ENCODE measurements at regions not wholly inside any gene's neighbourhood (a gene's known extent, or its start where the extent isn't known, plus 50 kb on each side); places are given as distances from the start of the nearest gene placed in this dataset.

DNA sequence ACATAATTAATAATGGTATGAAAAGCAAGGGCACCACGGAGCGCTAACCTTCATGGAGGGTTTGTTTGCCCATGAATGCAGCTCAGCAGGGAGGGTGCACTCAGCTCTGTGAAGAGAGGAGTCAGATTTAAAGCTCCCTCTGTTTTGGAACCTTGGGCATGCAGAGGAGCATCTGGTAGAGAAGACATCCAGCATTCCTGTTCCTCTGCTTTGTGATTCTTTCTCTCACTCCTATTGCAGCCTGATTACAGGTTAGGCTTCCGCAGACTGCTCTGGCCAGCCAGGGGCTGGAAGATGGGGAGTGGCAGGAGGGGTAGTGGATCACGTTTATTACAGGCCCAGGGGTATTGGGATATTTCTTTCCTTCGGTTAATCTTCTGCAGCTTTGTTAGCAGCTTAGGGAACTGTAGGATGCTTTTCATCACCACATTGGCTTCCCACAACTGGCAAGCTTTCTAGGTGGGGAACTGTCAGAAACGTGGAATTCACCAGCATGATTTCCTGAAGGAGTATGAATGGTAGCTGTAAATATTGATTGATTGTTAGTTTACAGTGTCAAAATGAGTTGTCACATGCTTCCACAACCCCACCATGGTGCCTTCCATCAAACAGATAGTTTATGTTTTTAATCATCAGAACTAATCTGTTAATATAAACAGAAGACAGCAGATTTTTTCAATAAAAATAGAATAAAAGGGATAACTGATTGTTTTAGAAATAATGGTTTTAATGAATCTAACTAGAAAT lies 201.1 kb downstream of the VAPA start:
- TF ChIP-seq, protein P1, sequence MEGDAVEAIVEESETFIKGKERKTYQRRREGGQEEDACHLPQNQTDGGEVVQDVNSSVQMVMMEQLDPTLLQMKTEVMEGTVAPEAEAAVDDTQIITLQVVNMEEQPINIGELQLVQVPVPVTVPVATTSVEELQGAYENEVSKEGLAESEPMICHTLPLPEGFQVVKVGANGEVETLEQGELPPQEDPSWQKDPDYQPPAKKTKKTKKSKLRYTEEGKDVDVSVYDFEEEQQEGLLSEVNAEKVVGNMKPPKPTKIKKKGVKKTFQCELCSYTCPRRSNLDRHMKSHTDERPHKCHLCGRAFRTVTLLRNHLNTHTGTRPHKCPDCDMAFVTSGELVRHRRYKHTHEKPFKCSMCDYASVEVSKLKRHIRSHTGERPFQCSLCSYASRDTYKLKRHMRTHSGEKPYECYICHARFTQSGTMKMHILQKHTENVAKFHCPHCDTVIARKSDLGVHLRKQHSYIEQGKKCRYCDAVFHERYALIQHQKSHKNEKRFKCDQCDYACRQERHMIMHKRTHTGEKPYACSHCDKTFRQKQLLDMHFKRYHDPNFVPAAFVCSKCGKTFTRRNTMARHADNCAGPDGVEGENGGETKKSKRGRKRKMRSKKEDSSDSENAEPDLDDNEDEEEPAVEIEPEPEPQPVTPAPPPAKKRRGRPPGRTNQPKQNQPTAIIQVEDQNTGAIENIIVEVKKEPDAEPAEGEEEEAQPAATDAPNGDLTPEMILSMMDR (IDR thresholded peaks at IDR 0.05), result no peak
- TF ChIP-seq POLR2A (IDR thresholded peaks at IDR 0.05), result no peak
